Thyroid gland (tissue), 4 donors: ENCODE measurements at regions not wholly inside any gene's neighbourhood (a gene's known extent, or its start where the extent isn't known, plus 50 kb on each side); places are given as distances from the start of the nearest gene placed in this dataset.
"Not testable (repeated sequence)": the region's sequence is repeated elsewhere in the genome, so short reads cannot be mapped to it uniquely, and the experiment has no call there.

ENCODE experiments used
- DNase-seq, 2 donors: peaks; one replicate each; pipeline ENCODE4 v3.0.0-alpha.2; 2019
- H3K27ac ChIP-seq, 3 donors: fragments of 200-600 bp; sonication (generic); 1 replicate in 2 of 3; 2 replicates in 1 of 3; pipeline ENCODE4 v1.5.1; 2016 to 2019; ENCODE audit warnings: mild to moderate bottlenecking in 1 of 3, moderate library complexity in 1 of 3
- H3K27me3 ChIP-seq: fragments of 200-600 bp; sonication (generic); one replicate; pipeline ENCODE4 v1.5.1; 2019
- H3K36me3 ChIP-seq, 2 donors: fragments of 200-600 bp; sonication (generic); one replicate each; pipeline ENCODE4 v1.5.1; 2016 to 2019
- H3K4me1 ChIP-seq, 2 donors: fragments of 200-600 bp; sonication (generic); one replicate each; pipeline ENCODE4 v1.5.1; 2017 to 2019
- H3K4me3 ChIP-seq, 3 donors: fragments of 200-600 bp; sonication (generic); replicated peaks in 1 of 3; 1 replicate in 2 of 3; 2 replicates in 1 of 3; pipeline ENCODE4 v1.5.1; 2016; ENCODE audit warnings: mild to moderate bottlenecking in 1 of 3
- H3K9me3 ChIP-seq: fragments of 200-600 bp; sonication (generic); one replicate; pipeline ENCODE4 v1.5.1; 2017
- POLR2A ChIP-seq, 2 donors: fragments of 450-650 bp; IDR thresholded peaks; one replicate each; pipeline ENCODE4 v1.6.1; 2017; ENCODE audit warnings: antibody characterized with exemption in 2 of 2, mild to moderate bottlenecking in 2 of 2, moderate library complexity in 1 of 2
- WGBS, 2 donors: methylation state at CpG; one replicate each; pipeline ENCODE4 v1.1.5; 2017; 5-methylcytosine and 5-hydroxymethylcytosine counted together
- intact Hi-C: fragments of 100-400 bp; cut with DNase I; formaldehyde crosslinking; loops from one replicate; pipeline ENCODE4 v1.15.1; 2023
- TF ChIP-seq, protein P1 (sequence below), 6 experiments: fragments of 200-600 bp in 3 of 6; fragments of 450-650 bp in 3 of 6; sonication (generic) in 3 of 6; IDR thresholded peaks; one replicate each; pipeline ENCODE4 v1.5.1; 2016 to 2019; ENCODE audit warnings: antibody characterized with exemption in 6 of 6, mild to moderate bottlenecking in 2 of 6, inconsistent platforms in 1 of 6, moderate library complexity in 1 of 6

DNA sequence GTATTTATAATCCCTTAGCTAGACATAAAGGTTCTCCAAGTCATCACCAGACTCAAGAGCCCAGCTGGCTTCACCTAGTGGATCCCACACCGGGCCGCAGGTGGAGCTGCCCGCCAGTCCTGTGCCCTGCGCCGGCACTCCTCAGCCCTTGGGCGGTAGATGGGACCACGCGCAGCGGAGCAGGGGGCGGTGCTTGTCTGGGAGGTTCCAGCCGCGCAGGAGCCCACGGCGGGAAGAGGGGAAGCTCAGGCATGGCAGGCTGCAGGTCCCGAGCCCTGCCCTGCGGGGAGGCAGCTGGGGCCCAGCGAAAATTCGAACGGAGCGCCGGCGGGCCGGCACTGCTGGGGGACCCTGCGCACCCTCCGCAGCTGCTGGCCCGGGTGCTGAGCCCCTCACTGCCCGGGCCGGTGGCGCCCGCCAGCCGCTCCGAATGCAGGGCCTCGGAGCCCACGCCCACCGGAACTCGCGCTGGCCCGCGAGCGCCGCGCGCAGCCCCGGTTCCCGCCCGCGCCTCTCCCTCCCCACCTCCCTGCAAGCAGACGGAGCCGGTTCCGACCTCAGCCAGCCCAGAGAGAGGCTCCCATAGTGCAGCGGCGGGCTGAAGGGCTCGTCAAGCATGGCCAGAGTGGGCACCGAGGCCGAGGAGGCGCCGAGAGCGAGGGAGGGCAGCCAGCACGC, 675.6 kb downstream of the REEP3 start:
- Histone ChIP-seq H3K4me1 (no peaks in the 10 kb centered on the region), H3K4me3 (no peak overlapping the region), H3K9me3 (no peaks in the 10 kb centered on the region), H3K36me3 (no peaks in the 10 kb centered on the region), H3K27ac (no peak overlapping the region), H3K27me3 (no peaks in the 10 kb centered on the region)
- 94 to 98% methylated on average over 36 to 52 of the region's 59 CpGs for WGBS, 2 donors
- intact Hi-C loops = no loop called here
- no peak for TF ChIP-seq POLR2A (IDR thresholded peaks at IDR 0.05)
- TF ChIP-seq, protein P1, sequence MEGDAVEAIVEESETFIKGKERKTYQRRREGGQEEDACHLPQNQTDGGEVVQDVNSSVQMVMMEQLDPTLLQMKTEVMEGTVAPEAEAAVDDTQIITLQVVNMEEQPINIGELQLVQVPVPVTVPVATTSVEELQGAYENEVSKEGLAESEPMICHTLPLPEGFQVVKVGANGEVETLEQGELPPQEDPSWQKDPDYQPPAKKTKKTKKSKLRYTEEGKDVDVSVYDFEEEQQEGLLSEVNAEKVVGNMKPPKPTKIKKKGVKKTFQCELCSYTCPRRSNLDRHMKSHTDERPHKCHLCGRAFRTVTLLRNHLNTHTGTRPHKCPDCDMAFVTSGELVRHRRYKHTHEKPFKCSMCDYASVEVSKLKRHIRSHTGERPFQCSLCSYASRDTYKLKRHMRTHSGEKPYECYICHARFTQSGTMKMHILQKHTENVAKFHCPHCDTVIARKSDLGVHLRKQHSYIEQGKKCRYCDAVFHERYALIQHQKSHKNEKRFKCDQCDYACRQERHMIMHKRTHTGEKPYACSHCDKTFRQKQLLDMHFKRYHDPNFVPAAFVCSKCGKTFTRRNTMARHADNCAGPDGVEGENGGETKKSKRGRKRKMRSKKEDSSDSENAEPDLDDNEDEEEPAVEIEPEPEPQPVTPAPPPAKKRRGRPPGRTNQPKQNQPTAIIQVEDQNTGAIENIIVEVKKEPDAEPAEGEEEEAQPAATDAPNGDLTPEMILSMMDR (IDR thresholded peaks at IDR 0.05) = no peak
- no peak for DNase-seq

DNA sequence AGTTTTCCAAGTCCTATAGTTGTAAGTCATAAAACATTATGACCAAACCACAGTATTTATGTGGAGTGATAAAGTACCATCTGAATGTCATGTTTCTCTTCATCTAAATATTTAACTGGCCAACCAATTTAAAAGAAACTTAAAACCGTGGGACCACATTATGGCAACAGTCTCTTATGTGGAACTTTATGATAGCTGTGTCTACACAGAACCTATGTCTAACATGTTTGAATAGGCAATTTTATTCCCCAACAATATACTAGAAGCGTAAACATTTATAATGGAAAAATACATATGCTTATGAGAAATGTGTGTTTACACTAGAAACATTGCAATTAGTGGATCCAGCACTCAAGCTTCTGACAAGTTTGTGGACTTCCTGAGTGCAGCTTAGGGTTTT, 680.7 kb downstream of the REEP3 start:
- TF ChIP-seq, protein P1 (IDR thresholded peaks at IDR 0.05) = no peak
- TF ChIP-seq POLR2A (IDR thresholded peaks at IDR 0.05) = no peak
- no peaks in the 10 kb centered on the region for H3K9me3 ChIP-seq
- no peak overlapping the region for H3K27ac ChIP-seq
- DNase-seq = no peak
- WGBS, 2 donors = 92% methylated on average over 2 of the region's 2 CpGs
- no peaks in the 10 kb centered on the region for H3K4me1 ChIP-seq
- no peaks in the 10 kb centered on the region for H3K36me3 ChIP-seq
- no peaks in the 10 kb centered on the region for H3K27me3 ChIP-seq
- no peak overlapping the region for H3K4me3 ChIP-seq
- intact Hi-C loops = no loop called here

DNA sequence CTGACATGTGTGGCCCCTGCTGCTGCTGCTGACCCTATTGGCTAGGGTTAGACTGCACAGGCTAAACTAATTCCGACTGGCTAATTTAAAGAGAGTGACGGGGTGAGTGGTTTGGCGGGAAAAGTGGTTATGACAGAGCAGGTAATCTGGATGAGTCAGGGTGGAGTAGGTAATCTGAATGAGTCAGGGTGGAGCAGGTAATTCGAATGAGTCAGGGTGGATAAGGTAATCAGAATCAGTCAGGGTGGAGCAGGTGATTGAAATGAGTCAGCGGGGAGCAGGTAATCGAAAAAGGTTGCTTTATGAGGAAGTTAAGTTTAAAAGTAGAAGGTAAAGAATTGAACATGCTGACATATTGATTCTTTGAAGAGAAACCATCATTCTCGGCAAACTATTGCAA, 683.3 kb downstream of the REEP3 start:
- H3K27me3 ChIP-seq, H3K27ac ChIP-seq, intact Hi-C loops, DNase-seq, H3K4me1 ChIP-seq, H3K4me3 ChIP-seq, H3K9me3 ChIP-seq, H3K36me3 ChIP-seq: not testable (repeated sequence)
- 85 to 95% methylated on average over 7 of the region's 7 CpGs for WGBS, 2 donors

DNA sequence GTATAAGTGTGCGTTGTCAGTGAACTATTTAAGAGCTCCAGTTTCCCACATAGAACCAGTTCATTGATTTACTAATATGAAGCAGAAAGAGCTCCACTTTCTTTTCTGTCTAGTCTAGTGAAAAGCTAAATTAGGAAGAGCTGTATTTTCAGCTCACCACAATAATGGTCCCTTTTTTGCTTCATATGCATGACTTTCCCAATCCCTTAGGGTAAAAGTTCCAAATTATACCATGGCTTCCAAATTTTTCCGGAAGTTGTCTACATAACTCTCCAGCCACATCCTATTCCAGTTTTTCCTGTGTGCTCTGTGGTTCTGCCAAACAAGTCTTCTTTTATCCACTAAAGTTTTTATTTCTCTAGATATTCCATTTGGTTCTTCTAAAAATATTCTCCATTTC, 685.2 kb downstream of the REEP3 start:
- Histone ChIP-seq H3K4me3 (no peak overlapping the region), H3K27ac (no peak overlapping the region), H3K9me3 (no peaks in the 10 kb centered on the region), H3K36me3 (no peaks in the 10 kb centered on the region), H3K4me1 (no peaks in the 10 kb centered on the region), H3K27me3 (no peaks in the 10 kb centered on the region)
- no peak for TF ChIP-seq POLR2A (IDR thresholded peaks at IDR 0.05)
- TF ChIP-seq, protein P1 (IDR thresholded peaks at IDR 0.05) = no peak
- 76 to 77% methylated on average over 2 of the region's 2 CpGs for WGBS, 2 donors
- intact Hi-C loops = no loop called here
- no peak for DNase-seq

DNA sequence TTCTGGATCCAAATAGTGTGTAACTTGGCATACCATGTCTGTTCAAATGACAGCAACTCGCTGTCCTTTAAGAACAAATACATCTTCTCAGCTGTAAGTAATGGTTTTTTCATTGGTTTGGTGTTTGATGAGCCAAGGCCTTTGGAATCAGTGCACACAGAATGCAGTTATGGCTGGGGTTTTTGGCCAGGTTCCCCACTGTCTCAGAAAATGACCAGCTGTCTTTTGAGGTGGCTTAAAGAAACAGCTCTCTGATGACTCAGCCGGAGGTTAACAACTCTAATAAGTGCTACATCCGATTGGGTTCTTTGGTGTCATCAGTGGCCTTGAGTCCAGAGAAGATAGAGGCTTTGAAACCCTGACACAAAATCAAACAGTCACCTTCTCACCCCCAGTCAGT, 688.4 kb downstream of the REEP3 start:
- no peaks in the 10 kb centered on the region for H3K4me1 ChIP-seq
- WGBS, 2 donors = 54 to 76% methylated on average over 3 of the region's 3 CpGs
- DNase-seq = no peak
- no peaks in the 10 kb centered on the region for H3K27me3 ChIP-seq
- no peak for TF ChIP-seq POLR2A (IDR thresholded peaks at IDR 0.05)
- TF ChIP-seq, protein P1 (IDR thresholded peaks at IDR 0.05) = no peak
- no peak overlapping the region for H3K4me3 ChIP-seq
- H3K9me3 ChIP-seq = no peaks in the 10 kb centered on the region
- intact Hi-C loops = no loop called here
- no peaks in the 10 kb centered on the region for H3K36me3 ChIP-seq
- no peak overlapping the region for H3K27ac ChIP-seq
